HG03066 (cell line): ENCODE measurements at regions not wholly inside any gene's neighbourhood (a gene's known extent, or its start where the extent isn't known, plus 50 kb on each side); places are given as distances from the start of the nearest gene placed in this dataset.

Experiments used
- ATAC-seq: cut with Tn5 transposase; IDR thresholded peaks from one replicate; pipeline ENCODE4 v1.9.1; 2021; ENCODE audit warnings: low read depth; ENCODE audit not compliant: unreplicated experiment

DNA sequence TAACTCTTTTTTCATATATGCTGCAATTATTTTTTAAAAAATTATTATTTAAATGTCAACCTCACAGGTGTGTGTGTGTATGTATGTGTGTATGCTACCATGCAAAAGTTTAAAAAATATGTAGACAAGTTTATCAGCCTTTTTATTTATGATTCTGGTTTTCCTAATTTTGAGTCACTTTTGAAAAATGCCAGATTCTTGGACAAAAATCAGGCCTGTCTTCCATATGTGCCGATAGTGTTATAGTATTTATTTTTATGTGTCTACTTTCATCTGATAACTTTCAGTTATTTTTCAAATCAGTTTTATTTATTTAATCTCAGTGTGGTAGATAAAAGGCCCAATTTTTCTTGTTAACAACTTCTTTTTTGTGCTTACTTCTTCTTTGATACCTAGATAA is 176.2 kb downstream of the RDH14 start:
- no peak for ATAC-seq

DNA sequence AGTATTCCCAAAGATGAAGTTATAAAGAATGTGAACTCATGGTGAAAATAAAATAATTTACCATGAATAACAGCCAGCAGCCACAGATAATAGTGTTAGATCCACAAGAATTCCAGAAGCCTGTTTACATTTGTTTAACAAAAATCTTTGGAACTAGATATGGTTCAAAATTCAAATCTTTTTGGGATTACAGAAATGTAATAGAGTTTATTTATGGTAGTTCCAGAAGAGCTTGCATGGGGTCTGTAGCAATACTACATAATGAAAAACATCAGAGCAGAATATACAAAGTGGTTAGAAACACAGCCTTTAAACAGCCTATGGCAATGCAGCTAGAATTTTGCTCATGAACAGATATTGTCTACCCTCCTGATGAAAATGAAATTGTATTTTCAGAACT is 179.1 kb downstream of the RDH14 start:
- ATAC-seq: no peak

DNA sequence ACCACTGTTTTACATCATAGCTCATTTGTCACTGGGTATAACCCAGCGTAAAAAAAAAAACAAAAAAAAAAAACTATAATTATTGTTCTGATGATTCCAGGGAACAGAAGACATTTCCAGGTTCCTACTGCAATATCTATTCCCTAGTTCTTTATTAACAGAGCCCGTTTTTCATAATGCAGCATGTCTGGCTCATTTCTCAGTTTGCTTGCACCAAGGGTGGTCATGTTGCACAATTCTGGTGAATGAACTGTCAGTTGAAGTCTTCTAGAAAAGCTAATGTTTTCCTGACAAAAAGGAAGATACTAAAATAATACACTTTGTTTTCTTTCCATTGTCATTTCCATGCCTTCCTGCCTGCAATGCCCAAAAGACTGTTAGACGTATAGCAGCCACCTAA is 180.1 kb downstream of the RDH14 start:
- no peak for ATAC-seq

DNA sequence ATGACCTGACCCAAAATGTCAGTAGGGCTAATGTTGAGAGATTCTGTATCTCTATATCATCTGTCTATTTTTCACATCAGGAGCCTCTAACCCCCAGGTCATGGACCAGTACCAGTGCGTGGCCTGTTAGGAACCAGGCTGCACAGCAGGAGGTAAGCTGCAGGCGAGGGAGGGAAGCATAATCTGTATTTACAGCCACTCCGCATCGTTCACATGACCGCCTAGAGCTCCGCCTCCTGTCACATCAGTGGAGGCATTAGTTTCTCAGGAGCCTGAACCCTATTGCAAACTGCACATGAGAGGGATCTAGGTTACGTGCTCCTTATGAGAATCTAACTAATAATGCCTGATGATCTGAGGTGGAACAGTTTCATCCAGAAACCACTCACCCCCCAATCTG is 180.6 kb downstream of the RDH14 start:
- ATAC-seq: no peak

DNA sequence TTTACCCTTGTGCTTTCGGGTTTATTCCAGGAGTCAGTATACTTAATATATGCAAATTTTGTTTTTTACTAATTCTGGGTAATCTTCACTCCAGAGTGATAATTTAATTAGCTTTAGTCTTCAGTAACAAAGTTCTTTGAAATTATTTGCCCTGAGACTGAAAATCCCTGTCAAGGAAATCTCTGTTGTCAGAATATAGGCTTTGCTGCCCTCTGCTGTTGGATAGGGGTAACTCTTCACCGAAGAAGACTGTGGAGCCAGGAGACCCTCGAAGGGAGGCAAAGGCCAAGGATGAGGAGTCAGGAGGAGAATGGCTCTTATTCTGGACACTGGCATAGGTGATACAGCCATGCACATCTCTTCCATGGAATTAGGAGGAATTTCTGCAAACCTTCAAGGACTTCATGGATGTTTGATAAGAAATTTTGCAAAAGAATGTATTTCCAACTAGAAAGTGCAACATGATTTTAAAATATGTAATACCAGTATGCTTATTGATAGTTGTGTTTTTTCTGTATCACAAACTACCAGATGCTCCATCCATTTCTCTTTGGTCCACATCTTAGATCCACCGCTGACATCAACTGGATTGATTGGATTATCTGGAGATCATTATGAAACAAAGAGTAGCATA is 182.3 kb downstream of the RDH14 start:
- no peak for ATAC-seq

DNA sequence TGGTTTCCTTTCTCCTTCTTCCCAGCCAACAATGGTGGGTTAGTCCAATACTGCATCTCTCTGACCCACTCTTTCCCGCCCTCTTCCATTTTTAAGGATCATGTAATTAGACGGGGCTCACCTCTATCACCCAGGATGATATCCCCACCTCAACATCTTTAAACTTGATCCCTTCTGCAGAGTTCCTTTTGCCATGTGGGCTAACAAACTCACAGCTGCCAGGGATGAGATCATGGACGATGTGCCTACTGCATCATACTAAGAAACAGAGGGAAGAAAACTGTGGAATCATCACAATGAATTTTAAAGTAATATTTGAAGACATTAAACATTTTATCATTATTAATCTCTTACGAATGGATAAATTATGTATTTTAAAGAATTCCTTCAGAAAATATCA is 183.5 kb downstream of the RDH14 start:
- ATAC-seq: no peak

DNA sequence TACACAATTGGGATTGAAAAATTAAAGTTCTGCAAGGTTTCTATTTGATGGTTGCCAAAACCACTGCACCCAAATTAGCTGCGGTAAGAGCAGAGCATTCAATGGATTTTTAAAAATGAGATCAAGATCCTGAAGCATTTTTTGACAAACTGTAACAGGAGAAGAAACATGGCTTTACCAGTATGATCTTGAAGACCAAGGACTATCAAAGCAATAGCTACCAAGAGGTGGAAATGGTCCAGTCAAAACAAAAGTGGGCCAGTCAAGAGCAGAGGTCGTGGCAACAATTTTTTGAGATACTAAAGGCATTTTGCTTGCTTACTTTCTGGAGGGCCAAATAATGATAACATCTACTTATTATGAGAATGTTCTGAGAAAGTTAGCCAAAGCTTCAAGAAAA is 186.8 kb downstream of the RDH14 start:
- no peak for ATAC-seq

DNA sequence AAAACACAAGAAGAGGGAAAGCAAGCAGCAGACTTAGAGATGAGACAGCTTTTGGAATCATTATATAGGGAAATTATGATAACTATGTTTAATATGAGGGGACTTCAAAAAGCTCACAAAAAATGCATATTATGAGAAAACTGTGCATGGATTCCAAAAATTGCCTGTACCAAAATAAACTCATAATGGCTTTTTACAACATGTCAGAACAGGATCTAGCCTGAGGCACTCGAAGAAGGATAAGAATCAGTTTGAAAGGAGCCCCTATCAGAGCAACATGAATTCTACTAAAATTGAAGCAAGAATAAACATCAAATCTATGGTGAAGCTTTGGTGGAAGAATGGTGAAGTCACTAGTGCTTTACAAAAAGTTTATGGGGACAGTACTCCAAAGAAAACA is 187.4 kb downstream of the RDH14 start:
- ATAC-seq: no peak

DNA sequence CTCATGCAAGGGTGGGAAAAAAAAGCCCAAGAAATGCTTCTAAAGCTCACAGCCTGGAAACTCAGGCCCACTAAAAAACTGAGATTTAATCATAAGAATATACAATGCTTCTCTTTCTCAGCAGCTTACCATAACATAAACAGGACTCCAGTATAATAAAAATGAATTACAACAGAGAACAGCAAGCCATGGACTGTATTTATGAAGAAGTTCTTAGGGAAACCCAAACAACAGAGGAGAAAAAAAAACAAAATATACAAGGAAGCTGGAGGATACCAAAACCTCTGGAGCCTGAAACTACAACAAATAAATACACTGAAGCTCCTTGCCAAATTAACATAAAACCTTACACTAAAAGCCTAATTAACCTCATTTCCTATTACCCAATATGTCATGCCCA is 187.8 kb downstream of the RDH14 start:
- no peak for ATAC-seq

DNA sequence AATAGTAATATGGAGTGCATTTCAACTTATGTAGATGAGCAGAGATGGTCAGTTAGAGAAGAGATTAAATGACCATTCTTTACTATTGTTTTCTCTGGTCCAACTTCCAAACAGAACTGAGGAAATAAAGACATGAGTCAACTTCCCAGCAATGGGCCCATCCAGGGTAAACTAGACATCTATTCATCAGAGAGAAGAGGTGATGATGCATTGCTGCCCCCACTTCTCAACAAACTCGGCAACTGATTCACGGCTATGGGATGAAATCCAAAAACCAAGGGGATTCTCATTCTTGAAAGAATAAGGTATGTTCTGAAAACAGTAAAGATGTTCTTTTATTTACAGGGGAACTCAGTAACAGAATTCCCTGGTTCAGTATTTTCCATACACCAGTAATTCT is 190.7 kb downstream of the RDH14 start:
- ATAC-seq: no peak

DNA sequence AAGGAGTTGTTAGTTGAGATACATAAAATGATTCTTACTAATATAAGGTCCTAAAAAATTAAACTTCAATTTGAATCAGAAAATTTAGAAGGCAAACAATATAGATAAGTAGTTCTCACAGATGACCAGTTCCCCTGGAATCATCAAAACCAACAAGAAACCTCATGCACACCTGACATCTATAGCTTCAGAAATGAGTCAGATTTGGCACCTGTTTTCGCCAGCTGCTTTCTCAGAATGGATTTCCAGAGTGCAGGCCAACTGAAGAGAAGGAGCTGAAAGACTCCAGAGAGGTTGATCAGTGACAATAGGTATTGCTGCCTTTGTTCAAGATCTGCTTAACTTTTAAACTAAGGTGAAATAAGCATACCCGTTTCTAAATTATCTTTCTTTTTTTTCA is 192.4 kb downstream of the RDH14 start:
- ATAC-seq: no peak

DNA sequence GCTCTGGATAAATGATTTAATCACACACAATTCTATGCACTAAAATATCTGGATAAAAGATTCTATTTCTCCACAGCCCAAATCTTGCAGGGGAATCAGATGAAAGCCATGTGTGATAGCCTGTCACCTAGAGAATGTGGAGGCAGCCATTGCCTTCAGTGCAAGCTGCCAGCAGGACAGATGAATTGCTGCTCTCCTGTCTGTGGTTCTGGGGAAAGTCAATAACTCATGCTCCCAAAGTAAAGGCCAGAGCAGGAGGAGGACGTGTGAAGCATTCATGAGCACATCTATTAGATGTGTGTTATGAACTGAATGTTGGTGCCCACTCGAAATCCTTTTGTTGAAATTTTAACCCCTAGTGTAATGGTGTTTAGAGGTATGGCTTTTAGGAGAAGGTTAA is 195.1 kb downstream of the RDH14 start:
- ATAC-seq: no peak

DNA sequence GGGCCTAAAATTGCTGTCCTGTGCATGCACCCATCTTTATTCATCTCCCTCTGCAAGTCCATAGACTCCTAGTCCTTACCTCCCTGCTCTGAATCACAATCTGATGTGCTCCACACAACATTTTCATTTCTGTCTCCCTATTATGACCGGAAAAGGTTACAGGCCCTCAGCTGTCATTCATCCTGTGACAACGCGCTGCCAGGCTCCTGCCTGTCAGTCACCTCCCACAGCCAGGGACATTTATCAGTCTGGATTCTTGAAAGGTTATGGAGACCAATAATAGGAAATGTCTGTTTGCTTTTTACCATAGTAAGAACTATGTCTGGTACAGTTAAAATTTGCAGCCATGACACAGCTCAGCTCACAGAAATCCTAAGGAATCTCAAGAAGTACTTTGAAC is 197.1 kb downstream of the RDH14 start:
- no peak for ATAC-seq

DNA sequence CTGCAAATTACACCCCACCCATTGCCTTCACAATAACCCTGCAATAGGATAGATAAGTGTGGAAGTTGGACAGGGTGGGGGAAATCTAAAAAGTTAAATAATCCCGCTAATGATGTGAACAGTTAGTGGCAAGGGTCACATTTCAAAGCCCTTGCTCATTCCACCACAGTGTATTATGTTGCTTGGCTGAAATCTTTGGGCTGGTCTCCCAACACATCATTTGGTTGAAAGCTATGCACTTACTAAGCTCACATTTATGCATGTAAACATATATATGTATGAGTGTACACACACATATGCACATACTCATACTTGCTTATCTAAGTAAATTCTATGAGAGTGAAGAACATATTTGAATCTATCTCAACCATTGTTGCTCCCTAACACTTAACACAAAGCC is 197.8 kb downstream of the RDH14 start:
- ATAC-seq: no peak

DNA sequence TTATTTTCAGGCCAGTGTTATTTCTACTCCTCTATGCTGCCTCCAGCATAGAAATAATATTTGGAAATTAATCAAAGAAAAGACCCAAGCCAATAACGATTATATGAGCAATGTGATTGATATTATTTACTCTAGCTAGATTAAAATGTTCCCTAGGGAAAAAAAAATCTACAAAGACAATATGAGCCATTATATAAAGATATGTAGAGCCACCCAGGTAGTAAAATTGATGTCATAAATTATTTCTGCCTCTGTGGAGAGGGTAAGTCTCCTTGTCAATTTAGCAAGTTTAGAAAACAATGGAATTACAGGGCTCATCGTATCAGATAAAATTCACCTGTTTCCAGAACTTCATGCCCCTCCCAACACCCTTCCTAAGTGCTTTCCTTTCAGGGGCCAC is 202.9 kb downstream of the RDH14 start:
- ATAC-seq: no peak

DNA sequence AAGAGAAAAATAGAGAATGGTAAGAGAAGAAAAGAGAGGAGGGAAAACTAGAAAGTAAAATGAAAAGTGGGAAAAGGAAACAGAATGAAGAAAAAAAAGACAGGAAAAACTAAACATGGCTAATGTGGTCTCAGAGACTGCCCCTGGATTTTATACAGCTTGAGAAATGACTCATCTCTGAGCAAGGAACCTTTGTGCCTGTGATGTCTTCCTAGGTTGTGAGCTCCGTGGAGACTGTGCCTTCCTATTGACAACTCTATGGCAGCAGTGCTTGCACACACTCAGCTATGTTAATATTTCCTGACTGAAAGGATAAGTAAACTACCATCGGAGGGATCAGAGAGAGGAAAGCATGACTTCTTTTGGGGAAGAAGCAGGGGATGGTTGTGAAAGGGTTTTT is 203.8 kb downstream of the RDH14 start:
- ATAC-seq: no peak

DNA sequence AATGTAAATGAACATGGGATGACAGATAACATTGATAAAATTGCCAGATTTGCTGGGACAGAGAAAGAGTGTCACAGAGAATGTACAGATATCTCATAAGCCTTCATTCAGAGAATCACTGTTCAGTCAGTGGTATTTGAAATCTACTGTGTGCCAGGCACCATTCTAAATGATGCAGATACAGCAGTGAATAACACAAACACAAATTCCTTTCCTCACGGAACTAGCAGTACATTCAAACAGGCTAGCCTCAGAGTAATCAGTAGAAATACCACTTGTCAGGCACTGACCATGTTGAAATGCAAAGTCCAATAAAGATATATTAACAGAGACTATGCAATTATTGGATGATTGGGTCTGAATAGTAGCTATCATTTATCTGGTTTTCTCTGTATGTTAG is 211.0 kb downstream of the RDH14 start:
- no peak for ATAC-seq

DNA sequence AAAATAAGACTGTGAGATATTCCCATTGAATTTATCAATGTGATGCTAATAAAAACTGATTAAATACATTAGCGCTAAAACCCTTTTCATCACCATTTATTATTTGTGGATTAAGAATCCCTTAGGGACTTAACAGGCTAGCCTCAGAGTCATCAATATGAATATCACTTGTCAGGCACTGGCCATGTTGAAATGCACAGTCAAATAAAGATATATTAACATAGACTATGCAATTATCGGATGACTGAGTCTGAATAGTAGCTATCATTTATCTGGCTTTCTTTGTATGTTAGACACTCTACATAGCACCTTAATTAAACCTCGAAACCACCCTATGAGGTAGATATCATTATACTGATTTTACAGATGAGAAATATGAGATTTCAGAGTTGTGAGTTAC is 213.6 kb downstream of the RDH14 start:
- no peak for ATAC-seq

DNA sequence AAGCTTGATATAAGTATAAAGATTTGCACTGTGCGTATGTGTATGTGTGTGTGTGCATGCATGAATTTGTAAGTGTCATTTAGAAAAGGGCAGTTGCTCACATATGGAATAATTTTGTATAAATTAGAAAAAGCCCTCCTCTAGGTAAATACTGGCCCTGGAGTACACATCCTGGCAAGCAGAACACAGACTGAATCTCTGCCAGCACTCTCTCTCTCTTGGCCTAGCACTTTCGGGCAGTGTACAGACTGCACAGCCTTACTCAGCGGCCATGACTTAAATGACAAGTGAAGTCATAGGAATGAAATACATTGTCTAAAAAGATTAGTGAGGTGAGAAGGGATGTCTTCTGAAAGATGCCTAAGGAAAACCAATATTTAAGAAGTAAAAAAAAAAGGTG is 214.1 kb downstream of the RDH14 start:
- no peak for ATAC-seq

DNA sequence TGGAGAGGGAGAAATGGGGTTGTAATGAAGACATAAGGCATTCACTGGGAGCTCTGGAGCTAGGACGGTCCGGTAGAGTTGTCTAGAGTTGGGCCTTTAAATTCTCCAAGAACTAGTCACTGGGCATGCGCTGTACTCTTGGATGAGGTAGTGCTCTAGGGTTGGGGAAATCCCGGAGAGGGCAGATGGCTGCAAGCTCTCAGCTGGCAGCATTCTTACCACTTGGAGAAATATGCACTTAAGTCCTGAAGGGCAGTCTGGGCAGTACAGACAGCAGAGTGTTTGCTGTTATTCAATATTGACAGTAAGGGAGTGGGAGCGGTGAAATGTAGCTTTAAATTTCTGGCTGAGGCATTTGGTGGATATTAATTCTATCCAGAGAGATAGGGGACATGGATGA is 214.6 kb downstream of the RDH14 start:
- ATAC-seq: no peak

DNA sequence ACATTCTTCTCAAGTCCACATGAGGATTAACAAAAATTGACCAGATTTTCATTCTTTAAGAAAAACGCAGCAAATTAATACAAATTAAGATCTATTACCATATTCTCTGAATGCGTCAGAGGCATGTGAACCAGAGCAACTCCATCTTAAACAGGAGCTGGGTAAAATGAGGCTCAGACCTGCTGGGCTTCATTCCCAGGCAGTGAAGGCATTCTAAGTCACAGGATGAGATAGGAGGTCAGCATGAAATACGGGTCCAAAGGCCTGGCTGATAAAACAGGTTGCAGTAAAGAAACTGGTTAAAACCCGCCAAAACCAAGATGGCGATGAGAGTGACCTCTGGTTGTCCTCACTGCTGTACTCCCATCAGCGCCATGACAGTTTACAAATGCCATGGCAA is 217.6 kb downstream of the RDH14 start:
- ATAC-seq: no peak

DNA sequence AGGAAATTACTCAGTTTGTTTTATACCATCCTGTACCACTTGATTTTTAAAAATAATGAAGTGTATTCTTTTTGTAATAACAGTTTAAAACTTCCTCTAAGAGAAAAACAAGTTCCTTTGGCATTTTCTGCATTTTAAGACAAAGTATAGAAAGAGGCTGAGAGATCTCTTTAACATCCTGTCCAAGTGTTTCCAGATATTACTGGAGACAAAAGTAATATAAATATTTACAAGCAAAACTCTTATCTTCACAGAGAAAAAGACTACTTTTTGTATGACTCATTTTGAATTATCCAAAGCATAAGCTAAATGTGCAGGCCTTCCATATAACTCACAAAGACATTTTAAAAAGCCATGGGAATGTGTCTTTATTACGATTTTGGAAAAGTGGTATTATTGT is 221.1 kb downstream of the RDH14 start:
- ATAC-seq: no peak

DNA sequence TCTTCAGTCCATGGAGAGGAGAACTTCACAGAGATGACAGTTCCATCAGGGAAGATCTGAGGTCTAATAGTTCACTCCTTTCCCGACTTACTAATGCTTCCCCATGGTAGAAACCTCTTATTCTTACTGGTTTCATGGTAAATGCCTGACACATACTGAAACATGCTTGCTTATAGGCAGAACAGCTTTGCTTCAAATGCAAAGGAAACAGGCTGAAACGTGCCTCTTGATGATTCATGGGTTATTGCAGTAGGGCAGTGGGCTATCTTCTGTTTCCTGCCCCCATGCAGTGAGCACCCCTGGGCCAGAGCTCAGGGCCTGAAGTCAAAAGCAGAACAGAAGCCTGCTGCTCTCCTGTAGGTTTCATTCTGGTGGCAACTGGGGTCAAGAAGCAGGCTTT is 223.5 kb downstream of the RDH14 start:
- ATAC-seq: no peak
